ENCODE measurements at regions not wholly inside any gene's neighbourhood (a gene's known extent, or its start where the extent isn't known, plus 50 kb on each side); places are given as distances from the start of the nearest gene placed in this dataset.
A peak's percentile ranks its signal among the peaks of the same experiment; 100 is the strongest.

DNA sequence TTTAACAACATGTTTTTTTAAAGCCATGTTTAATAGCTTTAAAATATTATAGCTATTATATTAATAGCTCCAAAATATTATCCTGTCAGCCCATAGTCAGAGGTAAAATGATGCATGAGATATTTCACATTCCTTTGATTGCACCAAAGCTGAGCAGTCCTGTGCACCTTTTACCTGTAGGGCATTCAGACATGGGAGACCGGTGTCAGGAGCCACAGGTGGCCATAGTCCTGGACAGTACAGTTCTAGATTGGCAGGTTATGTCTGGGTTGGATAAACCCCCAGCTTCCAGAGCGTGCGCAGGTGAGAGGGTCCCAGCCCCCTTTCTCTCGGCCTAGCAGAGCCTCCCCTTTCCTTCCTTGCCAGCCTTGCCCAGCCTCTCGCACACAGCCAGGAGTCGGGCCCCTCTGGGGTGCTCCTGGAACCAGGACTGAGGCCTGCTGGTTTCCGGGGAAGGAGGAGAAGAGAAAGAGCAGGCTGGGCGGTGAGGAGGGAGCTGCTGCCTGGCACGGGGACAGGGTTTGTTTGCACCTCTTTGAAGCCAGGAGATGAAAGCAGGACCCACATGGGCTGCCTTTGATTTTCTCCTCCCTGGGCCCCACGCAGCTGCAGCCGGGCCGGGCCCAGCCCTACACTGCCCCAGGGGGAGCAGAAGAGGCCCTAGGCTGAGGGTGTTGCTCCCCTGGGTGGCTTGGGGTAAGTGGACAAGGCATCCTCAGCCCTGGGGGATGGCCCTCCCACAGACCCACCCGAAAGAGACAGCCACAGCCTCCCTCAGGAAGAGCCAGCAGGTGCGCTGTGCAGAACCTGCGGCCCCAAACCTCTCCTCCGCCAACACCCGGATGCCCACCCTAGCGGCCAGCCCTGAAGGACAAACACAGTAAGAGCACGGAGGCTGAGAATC, 75.2 kb upstream of the TARDBP start:
- 45% methylated on average over 10 of the region's 19 CpGs for WGBS (ENCODE audit: insufficient coverage)
- H3K4me1 ChIP-seq (ENCODE audit: control insufficient read depth, insufficient read depth, low read length), result peaks cover 15% of the 10 kb centered on the region
- H3K36me3 ChIP-seq (ENCODE audit: control insufficient read depth, insufficient read depth, low read length), result no peaks in the 10 kb centered on the region
- H3K27ac ChIP-seq (ENCODE audit: low read length), result no peak overlapping the region
- no peaks in the 10 kb centered on the region for H3K9me3 ChIP-seq (replicated peaks; ENCODE audit: control insufficient read depth, low read depth, low read length)
- no peak overlapping the region for H3K4me3 ChIP-seq (ENCODE audit: low read length)
- DNase-seq, result no peak
- peaks cover 30% of the 10 kb centered on the region for H3K27me3 ChIP-seq (ENCODE audit: control insufficient read depth, insufficient read depth, low read length)

- Histone ChIP-seq H3K27me3 (ENCODE audit: control insufficient read depth, insufficient read depth, low read length) (peaks cover 38% of the 10 kb centered on the region), H3K4me1 (ENCODE audit: control insufficient read depth, insufficient read depth, low read length) (peaks cover 25% of the 10 kb centered on the region), H3K27ac (ENCODE audit: low read length) (no peak overlapping the region), H3K4me3 (ENCODE audit: low read length) (no peak overlapping the region), H3K36me3 (ENCODE audit: control insufficient read depth, insufficient read depth, low read length) (no peaks in the 10 kb centered on the region), H3K9me3 (replicated peaks; ENCODE audit: control insufficient read depth, low read depth, low read length) (no peaks in the 10 kb centered on the region)
- 88% methylated on average over 14 of the region's 17 CpGs for WGBS (ENCODE audit: insufficient coverage)
- DNase-seq, result no peak
Measured at GRCh38 chr1:10938741-10939417, 73.6 kb upstream of the TARDBP start.

- Histone ChIP-seq H3K9me3 (replicated peaks; ENCODE audit: control insufficient read depth, low read depth, low read length) (no peaks in the 10 kb centered on the region), H3K27me3 (ENCODE audit: control insufficient read depth, insufficient read depth, low read length) (peaks cover 36% of the 10 kb centered on the region), H3K27ac (ENCODE audit: low read length) (no peak overlapping the region), H3K36me3 (ENCODE audit: control insufficient read depth, insufficient read depth, low read length) (no peaks in the 10 kb centered on the region), H3K4me1 (ENCODE audit: control insufficient read depth, insufficient read depth, low read length) (peaks cover 34% of the 10 kb centered on the region), H3K4me3 (ENCODE audit: low read length) (no peak overlapping the region)
- peak; percentile 43 for DNase-seq
- 13% methylated on average over 14 of the region's 20 CpGs for WGBS (ENCODE audit: insufficient coverage)
Measured at GRCh38 chr1:10939654-10940450, 72.6 kb upstream of the TARDBP start.

DNA sequence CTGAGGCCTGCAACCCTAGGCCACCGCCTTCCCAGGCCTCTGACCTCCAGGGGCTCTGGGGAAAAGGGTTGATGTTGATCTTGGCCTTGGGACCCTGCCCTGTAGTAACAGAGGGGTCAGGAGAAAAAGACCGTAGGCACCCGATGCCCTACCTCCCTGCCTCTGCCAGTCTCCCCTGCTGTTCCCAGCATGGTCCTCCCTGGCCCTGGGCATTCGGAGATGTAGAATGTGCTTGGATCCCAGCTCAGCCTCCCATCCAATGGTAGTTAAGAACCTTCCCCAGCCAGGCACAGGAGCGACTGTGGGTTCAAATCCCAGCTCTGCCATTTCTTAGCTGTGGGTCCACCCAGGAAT, 72.0 kb upstream of the TARDBP start:
- WGBS (ENCODE audit: insufficient coverage), result 60% methylated on average over 2 of the region's 5 CpGs
- Histone ChIP-seq H3K4me3 (ENCODE audit: low read length) (no peak overlapping the region), H3K9me3 (replicated peaks; ENCODE audit: control insufficient read depth, low read depth, low read length) (no peaks in the 10 kb centered on the region), H3K4me1 (ENCODE audit: control insufficient read depth, insufficient read depth, low read length) (peaks cover 38% of the 10 kb centered on the region), H3K27me3 (ENCODE audit: control insufficient read depth, insufficient read depth, low read length) (peaks cover 35% of the 10 kb centered on the region), H3K27ac (ENCODE audit: low read length) (no peak overlapping the region), H3K36me3 (ENCODE audit: control insufficient read depth, insufficient read depth, low read length) (no peaks in the 10 kb centered on the region)
- DNase-seq, result no peak

DNA sequence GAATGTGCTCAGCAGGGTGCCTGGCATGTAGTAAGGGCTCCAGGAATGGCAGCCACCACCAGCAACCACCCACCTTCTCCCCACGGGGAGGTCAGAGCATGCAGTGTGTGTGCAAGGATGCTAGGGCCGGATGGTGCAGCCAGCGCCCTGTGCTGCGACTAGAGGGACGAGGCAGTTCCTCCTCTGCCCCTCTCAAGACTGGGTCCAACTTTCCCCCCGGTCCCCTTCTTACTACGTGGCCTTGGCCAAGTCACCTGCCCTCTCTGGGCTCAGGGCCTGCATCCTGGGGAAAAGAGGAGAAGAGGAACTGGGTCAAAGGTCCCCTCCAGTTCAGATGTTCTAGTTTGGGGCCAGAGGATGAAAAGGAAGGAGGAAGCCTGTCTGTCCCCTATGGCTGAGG, 71.6 kb upstream of the TARDBP start:
- Histone ChIP-seq H3K27me3 (ENCODE audit: control insufficient read depth, insufficient read depth, low read length) (peaks cover 32% of the 10 kb centered on the region), H3K27ac (ENCODE audit: low read length) (no peak overlapping the region), H3K4me3 (ENCODE audit: low read length) (no peak overlapping the region), H3K9me3 (replicated peaks; ENCODE audit: control insufficient read depth, low read depth, low read length) (no peaks in the 10 kb centered on the region), H3K36me3 (ENCODE audit: control insufficient read depth, insufficient read depth, low read length) (no peaks in the 10 kb centered on the region), H3K4me1 (ENCODE audit: control insufficient read depth, insufficient read depth, low read length) (peaks cover 39% of the 10 kb centered on the region)
- DNase-seq, result no peak
- 90% methylated on average over 4 of the region's 7 CpGs for WGBS (ENCODE audit: insufficient coverage)

- Histone ChIP-seq H3K9me3 (replicated peaks; ENCODE audit: control insufficient read depth, low read depth, low read length) (no peaks in the 10 kb centered on the region), H3K27ac (ENCODE audit: low read length) (no peak overlapping the region), H3K4me1 (ENCODE audit: control insufficient read depth, insufficient read depth, low read length) (peaks cover 44% of the 10 kb centered on the region), H3K27me3 (ENCODE audit: control insufficient read depth, insufficient read depth, low read length) (peaks cover 30% of the 10 kb centered on the region), H3K36me3 (ENCODE audit: control insufficient read depth, insufficient read depth, low read length) (no peaks in the 10 kb centered on the region), H3K4me3 (ENCODE audit: low read length) (no peak overlapping the region)
- peak; percentile 37 for DNase-seq
- WGBS (ENCODE audit: insufficient coverage), result 0% methylated on average over 11 of the region's 21 CpGs
Measured at GRCh38 chr1:10941891-10942541, 70.4 kb upstream of the TARDBP start.

DNA sequence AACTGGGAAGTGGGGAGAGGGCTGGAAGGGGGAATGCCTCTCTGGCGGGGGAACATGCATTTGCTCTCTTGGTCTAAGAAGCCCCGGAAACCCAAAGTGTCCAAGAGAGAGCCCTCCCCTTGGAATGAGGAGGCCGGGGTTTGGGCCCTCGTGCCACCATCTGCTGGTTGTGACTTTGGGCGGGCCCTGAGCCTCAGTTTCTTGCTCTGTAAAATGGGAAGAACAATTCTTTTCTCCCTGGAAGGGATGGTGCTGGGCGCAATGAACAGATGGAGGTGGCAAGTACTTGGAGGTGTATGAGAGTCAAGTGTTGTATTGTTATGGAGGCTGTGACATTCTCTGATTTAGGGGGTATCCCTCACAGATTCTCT, 69.9 kb upstream of the TARDBP start:
- Histone ChIP-seq H3K27me3 (ENCODE audit: control insufficient read depth, insufficient read depth, low read length) (peaks cover 30% of the 10 kb centered on the region), H3K27ac (ENCODE audit: low read length) (no peak overlapping the region), H3K36me3 (ENCODE audit: control insufficient read depth, insufficient read depth, low read length) (no peaks in the 10 kb centered on the region), H3K4me3 (ENCODE audit: low read length) (no peak overlapping the region), H3K4me1 (ENCODE audit: control insufficient read depth, insufficient read depth, low read length) (peaks cover 44% of the 10 kb centered on the region), H3K9me3 (replicated peaks; ENCODE audit: control insufficient read depth, low read depth, low read length) (no peaks in the 10 kb centered on the region)
- no peak for DNase-seq
- 43% methylated on average over 3 of the region's 6 CpGs for WGBS (ENCODE audit: insufficient coverage)

- peaks cover 44% of the 10 kb centered on the region for H3K4me1 ChIP-seq (ENCODE audit: control insufficient read depth, insufficient read depth, low read length)
- H3K4me3 ChIP-seq (ENCODE audit: low read length), result no peak overlapping the region
- H3K9me3 ChIP-seq (replicated peaks; ENCODE audit: control insufficient read depth, low read depth, low read length), result no peaks in the 10 kb centered on the region
- 38% methylated on average over 5 of the region's 7 CpGs for WGBS (ENCODE audit: insufficient coverage)
- no peaks in the 10 kb centered on the region for H3K36me3 ChIP-seq (ENCODE audit: control insufficient read depth, insufficient read depth, low read length)
- DNase-seq, result no peak
- H3K27me3 ChIP-seq (ENCODE audit: control insufficient read depth, insufficient read depth, low read length), result peaks cover 30% of the 10 kb centered on the region
- no peak overlapping the region for H3K27ac ChIP-seq (ENCODE audit: low read length)
Measured at GRCh38 chr1:10943041-10943440, 69.4 kb upstream of the TARDBP start.

DNA sequence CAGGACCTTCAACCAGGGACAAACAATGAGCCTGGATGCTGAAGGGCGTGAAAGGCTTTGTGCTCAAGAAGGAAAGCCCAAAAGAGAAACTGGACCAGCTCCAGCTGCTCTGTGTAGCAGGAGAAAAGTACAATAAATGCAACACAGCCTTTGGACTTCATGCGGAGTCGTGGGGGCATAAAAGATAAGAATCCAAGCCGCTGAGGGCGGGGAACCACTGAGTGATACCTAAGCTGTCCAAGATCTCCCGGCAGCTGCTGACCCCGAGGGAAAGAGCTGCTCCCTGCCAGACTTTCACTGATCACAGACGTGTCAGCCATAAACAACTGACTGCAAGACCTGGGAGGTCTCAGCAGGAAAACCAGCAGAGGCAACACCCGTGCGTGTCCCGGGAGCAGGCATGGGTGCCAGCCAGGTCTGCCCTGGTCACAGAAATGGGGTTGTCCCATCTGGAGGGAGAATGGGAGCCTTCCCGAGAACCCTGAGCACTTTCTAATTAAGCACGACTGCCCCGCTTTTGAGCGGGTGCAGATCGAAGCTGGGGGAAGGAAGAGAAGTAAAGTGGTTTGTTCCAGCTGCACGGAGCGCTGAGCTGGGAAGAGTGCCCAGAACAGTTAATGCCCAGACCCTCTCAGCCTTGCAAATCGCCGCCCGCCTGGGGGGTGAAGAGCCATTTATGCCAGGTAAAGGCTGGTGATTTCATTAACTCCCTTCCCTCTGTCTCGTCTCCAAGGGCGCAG, 68.3 kb upstream of the TARDBP start:
- Histone ChIP-seq H3K36me3 (ENCODE audit: control insufficient read depth, insufficient read depth, low read length) (no peaks in the 10 kb centered on the region), H3K27me3 (ENCODE audit: control insufficient read depth, insufficient read depth, low read length) (peaks cover 25% of the 10 kb centered on the region), H3K4me1 (ENCODE audit: control insufficient read depth, insufficient read depth, low read length) (peaks cover 44% of the 10 kb centered on the region), H3K9me3 (replicated peaks; ENCODE audit: control insufficient read depth, low read depth, low read length) (no peaks in the 10 kb centered on the region), H3K4me3 (ENCODE audit: low read length) (peak overlapping the region; percentile 17), H3K27ac (ENCODE audit: low read length) (peak overlapping the region; percentile 74)
- peak; percentile 79 for DNase-seq
- 2% methylated on average over 17 of the region's 23 CpGs for WGBS (ENCODE audit: insufficient coverage)

Measured in muscle of leg (tissue), 3 donors.